GM10266 (cell line): ENCODE measurements at regions not wholly inside any gene's neighbourhood (a gene's known extent, or its start where the extent isn't known, plus 50 kb on each side); places are given as distances from the start of the nearest gene placed in this dataset.

ENCODE experiments used
- DNase-seq: peaks from one replicate; pipeline ENCODE4 v3.0.0; 2012; ENCODE audit errors: extremely low spot score
- CTCF ChIP-seq: IDR thresholded peaks from 2 replicates; pipeline ENCODE4 v1.5.1; 2012; ENCODE audit warnings: mild to moderate bottlenecking, low read depth; ENCODE audit not compliant: control insufficient read depth, insufficient read depth; ENCODE audit errors: missing control alignments

- no peak for TF ChIP-seq CTCF
These were observed 258.6 kb upstream of the RASGRP1 start for GRCh38 chr15:38823263-38823662.

GRCh38 chr15:38824719-38825118, 260.1 kb upstream of the RASGRP1 start:
- no peak for DNase-seq
- TF ChIP-seq CTCF, result no peak

More at GRCh38 chr15:38823263-38823662, 258.6 kb upstream of the RASGRP1 start:
- no peak for DNase-seq

GRCh38 chr15:38826880-38827279, 262.3 kb upstream of the RASGRP1 start:
- no peak for DNase-seq
- TF ChIP-seq CTCF, result no peak

GRCh38 chr15:38828031-38828532, 263.5 kb upstream of the RASGRP1 start:
- no peak for DNase-seq
- no peak for TF ChIP-seq CTCF

GRCh38 chr15:38829086-38829485, 264.5 kb upstream of the RASGRP1 start:
- no peak for TF ChIP-seq CTCF
- DNase-seq, result no peak

- no peak for DNase-seq
- TF ChIP-seq CTCF, result no peak
These were observed 277.6 kb upstream of the RASGRP1 start for GRCh38 chr15:38842226-38842625.

GRCh38 chr15:38843051-38843501, 278.5 kb upstream of the RASGRP1 start:
- no peak for TF ChIP-seq CTCF
- no peak for DNase-seq
